K562 (cell line): ENCODE measurements at regions not wholly inside any gene's neighbourhood (a gene's known extent, or its start where the extent isn't known, plus 50 kb on each side); places are given as distances from the start of the nearest gene placed in this dataset.

Experiments
- ATAC-seq: fragments of 200-7000 bp; cut with Tn5 transposase; 3 replicates; pipeline ENCODE4 v1.9.1; 2020; ENCODE audit warnings: moderate library complexity
- BruUV-seq: library from RNA; stranded (reverse); fragments of 400-500 nt; replicated peaks from 2 replicates; lab custom pipeline; 2021; lab: Mats Ljungman, UMichigan
- CTCF ChIA-PET: fragments of 300-600 bp; formaldehyde crosslinking; extraction: SDS; loops from one replicate; lab custom pipeline; 2021; ENCODE audit warnings: low intra/inter-chr PET ratio; lab: Yijun Ruan, JAX
- POLR2A ChIA-PET: fragments of 300-600, 350-650 bp; sonication (Branson Sonifier 250); formaldehyde crosslinking; extraction: SDS; loops from one replicate; lab custom pipeline; 2021; ENCODE audit warnings: antibody characterized with exemption, inconsistent platforms; lab: Yijun Ruan, JAX
- DNase-seq, 4 experiments: peaks; one replicate each; pipeline versions ENCODE4 v3.0.0 to v3.0.0-alpha.2; 2011 to 2018; ENCODE audit warnings: low spot score in 3 of 4, mixed read lengths in 3 of 4; ENCODE audit errors: extremely low read depth in 1 of 4
- FAIRE-seq: peaks from 2 replicates; lab custom pipeline; 2011; peaks lifted over from hg19 to GRCh38; lab: Jason Lieb, UNC
- H2AFZ ChIP-seq: 2 replicates; pipeline ENCODE4 v1.6.0; 2011; ENCODE audit warnings: low read depth, low read length, control low read depth, inconsistent platforms
- H3K27ac ChIP-seq: fragments of 200-600 bp; 3 replicates; pipeline ENCODE4 v1.8.0; 2011; ENCODE audit warnings: low read depth, mild to moderate bottlenecking, control low read depth, inconsistent platforms, low read length, moderate library complexity, mixed read lengths; ENCODE audit errors: extremely low read depth
- H3K27me3 ChIP-seq, 2 experiments: fragments of 300-600 bp in 1 of 2; 2 replicates in 1 of 2; 3 replicates in 1 of 2; pipeline versions ENCODE4 v1.6.0 to v1.8.0; 2011; ENCODE audit warnings: inconsistent platforms in 2 of 2, low read length in 2 of 2, mild to moderate bottlenecking in 1 of 2, mixed read lengths in 1 of 2, moderate library complexity in 1 of 2; ENCODE audit not compliant: control insufficient read depth in 2 of 2, insufficient read depth in 2 of 2
- H3K36me3 ChIP-seq: fragments of 300-600 bp; 3 replicates; pipeline ENCODE4 v1.8.0; 2011; ENCODE audit warnings: mild to moderate bottlenecking, low read length, inconsistent platforms; ENCODE audit not compliant: control insufficient read depth, insufficient read depth
- H3K4me1 ChIP-seq, 2 experiments: fragments of 200-600 bp in 1 of 2; replicated peaks in 1 of 2; 2 replicates in 1 of 2; 3 replicates in 1 of 2; pipeline versions ENCODE4 v1.5.1 to v1.8.0; 2011; ENCODE audit warnings: inconsistent platforms in 2 of 2, low read length in 2 of 2, mild to moderate bottlenecking in 1 of 2, mixed read lengths in 1 of 2, moderate library complexity in 1 of 2; ENCODE audit not compliant: control insufficient read depth in 2 of 2, insufficient read depth in 2 of 2
- H3K4me2 ChIP-seq: 2 replicates; pipeline ENCODE4 v1.6.1; 2011; ENCODE audit warnings: low read length, control low read depth, inconsistent platforms, mixed read lengths; ENCODE audit not compliant: insufficient read depth
- H3K4me3 ChIP-seq: fragments of 200-600 bp; sonication (generic), shearing (Covaris generic); 2 replicates; pipeline ENCODE4 v1.5.1; 2016; ENCODE audit warnings: control low read depth, inconsistent platforms
- H3K79me2 ChIP-seq: fragments of 200-600 bp; 3 replicates; pipeline ENCODE4 v1.8.0; 2011; ENCODE audit warnings: low read length, inconsistent platforms; ENCODE audit not compliant: control insufficient read depth, insufficient read depth
- H3K9ac ChIP-seq, 2 experiments: 2 replicates each; pipeline versions ENCODE4 v1.6.0 to v1.6.1; 2011; ENCODE audit warnings: low read depth in 2 of 2, low read length in 2 of 2, control low read depth in 1 of 2, inconsistent platforms in 1 of 2, mild to moderate bottlenecking in 1 of 2, mixed read lengths in 1 of 2; ENCODE audit not compliant: insufficient read depth in 1 of 2
- H3K9me1 ChIP-seq: one replicate; pipeline ENCODE4 v1.6.0; 2011; ENCODE audit warnings: inconsistent platforms, mild to moderate bottlenecking, low read length, moderate library complexity; ENCODE audit not compliant: control insufficient read depth, insufficient read depth
- H3K9me3 ChIP-seq: replicated peaks from 2 replicates; pipeline ENCODE4 v1.5.1; 2011; ENCODE audit warnings: low read depth, low read length, inconsistent platforms; ENCODE audit not compliant: control insufficient read depth, insufficient read depth
- H4K20me1 ChIP-seq: replicated peaks from 2 replicates; pipeline ENCODE4 v1.6.1; 2011; ENCODE audit warnings: low read length, inconsistent platforms, mixed read lengths; ENCODE audit not compliant: control insufficient read depth, insufficient read depth
- CC2D1A ChIP-seq: fragments of 450-650 bp; IDR thresholded peaks from 2 replicates; pipeline ENCODE4 v1.6.1; 2017; ENCODE audit warnings: mild to moderate bottlenecking
- MAX ChIP-seq: sonication (generic); formaldehyde crosslinking; IDR thresholded peaks from 2 replicates; pipeline ENCODE4 v1.9.0; 2022; ENCODE audit warnings: mild to moderate bottlenecking, missing genetic modification reagents
- RCOR1 ChIP-seq, 2 experiments: IDR thresholded peaks; 2 replicates each; pipeline ENCODE4 v1.6.1; 2012; ENCODE audit warnings: low read depth in 2 of 2, low read length in 2 of 2, borderline replicate concordance in 1 of 2, improper control_type of control experiment in 1 of 2
- ZBTB12 ChIP-seq: fragments of 250-450 bp; sonication (Bioruptor Pico); IDR thresholded peaks from 2 replicates; pipeline ENCODE4 v1.4.0; 2020
- WGBS: fragments of 100-300 bp; shearing (Covaris generic); methylation state at CpG from one replicate; pipeline ENCODE4 v1.1.6; 2016; ENCODE audit warnings: low coverage, mixed read lengths; ENCODE audit not compliant: insufficient coverage; ENCODE audit errors: missing lambda C conversion rate; 5-methylcytosine and 5-hydroxymethylcytosine counted together
- in situ Hi-C: fragments of 300-500 bp; cut with MboI; formaldehyde crosslinking; loops from 4 replicates; pipeline ENCODE4 v1.15.0; 2018; ENCODE audit warnings: inconsistent platforms, mixed read lengths
- intact Hi-C: fragments of 100-400 bp; cut with micrococcal nuclease; formaldehyde crosslinking; loops from 2 replicates; pipeline ENCODE4 v1.14.2; 2022
- TF ChIP-seq, protein P1 (sequence below), 2 experiments: fragments of 450-650 bp; IDR thresholded peaks; 2 replicates each; pipeline ENCODE4 v1.6.1; 2016; ENCODE audit warnings: mild to moderate bottlenecking in 2 of 2, borderline replicate concordance in 1 of 2, low read depth in 1 of 2, moderate library complexity in 1 of 2

DNA sequence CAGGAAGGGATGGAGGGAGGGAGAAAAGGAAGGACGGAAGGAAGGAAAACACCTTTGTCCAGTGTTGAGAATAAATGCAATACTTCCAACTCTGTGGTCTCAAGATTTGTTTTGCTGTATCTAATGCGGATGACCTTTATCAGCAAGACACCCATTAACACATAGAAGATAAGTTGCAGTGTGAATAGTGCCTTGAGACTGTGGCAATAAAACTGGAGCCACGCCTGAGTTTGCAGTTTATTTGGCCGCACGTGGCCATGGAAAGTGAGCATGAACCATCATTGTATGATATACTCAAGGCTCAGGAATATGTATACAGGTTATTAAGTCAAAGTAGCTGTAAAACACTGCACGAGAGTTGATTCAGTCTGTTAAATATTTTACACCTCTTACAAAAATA is 113.6 kb upstream of the EEA1 start:
- no peak for FAIRE-seq
- CTCF ChIA-PET, result no interaction called here
- H3K9ac ChIP-seq, result no peak overlapping the region

More for the DNA sequence above, 113.6 kb upstream of the EEA1 start:
- POLR2A ChIA-PET, result interaction anchor here (1.5 kb wide), 1 partner anchor 10 kb away, joined by 5 read pairs; no protein-coding TSS in a partner anchor
- H4K20me1 ChIP-seq, result no peaks in the 10 kb centered on the region
- 34% methylated on average over 5 of the region's 6 CpGs for WGBS
- TF ChIP-seq RCOR1 (IDR thresholded peaks at IDR 0.05; ENCODE audit: borderline replicate concordance in 1 of 2, low read depth in 2 of 2, low read length in 2 of 2), result peak in 1 of 2 experiments; percentile 41; a peak in 1 of 4 replicates
- TF ChIP-seq, protein P1, sequence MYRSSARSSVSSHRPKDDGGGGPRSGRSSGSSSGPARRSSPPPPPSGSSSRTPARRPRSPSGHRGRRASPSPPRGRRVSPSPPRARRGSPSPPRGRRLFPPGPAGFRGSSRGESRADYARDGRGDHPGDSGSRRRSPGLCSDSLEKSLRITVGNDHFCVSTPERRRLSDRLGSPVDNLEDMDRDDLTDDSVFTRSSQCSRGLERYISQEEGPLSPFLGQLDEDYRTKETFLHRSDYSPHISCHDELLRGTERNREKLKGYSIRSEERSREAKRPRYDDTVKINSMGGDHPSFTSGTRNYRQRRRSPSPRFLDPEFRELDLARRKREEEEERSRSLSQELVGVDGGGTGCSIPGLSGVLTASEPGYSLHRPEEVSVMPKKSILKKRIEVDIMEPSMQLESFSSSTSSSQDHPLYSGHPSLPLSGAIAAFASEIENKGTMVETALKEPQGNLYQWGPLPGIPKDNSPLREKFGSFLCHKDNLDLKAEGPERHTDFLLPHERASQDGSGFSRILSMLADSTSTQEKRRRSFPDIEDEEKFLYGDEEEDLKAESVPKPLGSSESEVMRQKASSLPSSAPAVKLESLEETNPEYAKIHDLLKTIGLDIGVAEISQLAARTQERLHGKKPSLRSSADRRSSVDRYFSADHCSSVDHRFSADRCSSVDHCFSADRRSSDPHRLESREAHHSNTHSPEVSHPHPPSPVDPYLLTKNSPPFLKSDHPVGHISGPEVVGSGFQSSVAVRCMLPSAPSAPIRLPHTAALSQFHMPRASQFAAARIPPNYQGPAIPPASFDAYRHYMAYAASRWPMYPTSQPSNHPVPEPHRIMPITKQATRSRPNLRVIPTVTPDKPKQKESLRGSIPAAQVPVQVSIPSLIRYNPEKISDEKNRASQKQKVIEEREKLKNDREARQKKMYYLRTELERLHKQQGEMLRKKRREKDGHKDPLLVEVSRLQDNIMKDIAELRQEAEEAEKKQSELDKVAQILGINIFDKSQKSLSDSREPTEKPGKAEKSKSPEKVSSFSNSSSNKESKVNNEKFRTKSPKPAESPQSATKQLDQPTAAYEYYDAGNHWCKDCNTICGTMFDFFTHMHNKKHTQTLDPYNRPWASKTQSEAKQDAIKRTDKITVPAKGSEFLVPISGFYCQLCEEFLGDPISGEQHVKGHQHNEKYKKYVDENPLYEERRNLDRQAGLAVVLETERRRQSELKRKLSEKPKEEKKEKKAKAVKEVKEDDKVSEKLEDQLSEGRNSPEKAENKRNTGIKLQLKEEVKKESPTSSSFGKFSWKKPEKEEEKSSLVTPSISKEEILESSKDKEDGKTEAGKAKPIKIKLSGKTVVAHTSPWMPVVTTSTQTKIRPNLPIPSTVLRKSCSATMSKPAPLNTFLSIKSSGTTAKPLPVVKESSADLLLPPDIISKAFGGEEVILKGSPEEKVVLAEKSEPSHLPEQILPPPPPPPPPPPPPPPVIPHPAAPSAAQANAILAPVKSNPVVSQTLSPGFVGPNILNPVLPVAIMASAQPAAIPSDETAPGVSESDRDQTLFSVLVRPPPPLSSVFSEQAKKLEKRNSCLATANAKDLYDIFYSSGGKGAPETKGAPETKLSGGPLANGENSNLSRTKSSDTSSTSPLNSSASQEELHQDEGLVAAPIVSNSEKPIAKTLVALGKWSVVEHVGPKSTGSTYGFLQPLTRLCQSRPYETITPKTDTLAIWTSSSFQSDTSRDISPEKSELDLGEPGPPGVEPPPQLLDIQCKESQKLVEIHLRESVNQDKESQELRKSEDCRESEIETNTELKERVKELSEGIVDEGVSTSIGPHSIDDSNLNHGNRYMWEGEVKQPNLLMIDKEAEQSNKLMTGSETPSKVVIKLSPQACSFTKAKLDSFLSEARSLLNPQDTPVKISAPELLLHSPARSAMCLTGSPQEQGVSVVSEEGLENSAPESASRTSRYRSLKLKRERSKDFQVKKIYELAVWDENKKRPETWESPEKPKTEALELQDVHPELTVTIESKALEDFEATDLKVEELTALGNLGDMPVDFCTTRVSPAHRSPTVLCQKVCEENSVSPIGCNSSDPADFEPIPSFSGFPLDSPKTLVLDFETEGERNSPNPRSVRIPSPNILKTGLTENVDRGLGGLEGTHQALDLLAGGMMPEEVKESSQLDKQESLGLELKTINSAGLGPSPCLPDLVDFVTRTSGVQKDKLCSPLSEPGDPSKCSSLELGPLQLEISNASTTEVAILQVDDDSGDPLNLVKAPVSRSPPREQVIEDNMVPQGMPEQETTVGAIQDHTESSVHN (IDR thresholded peaks at IDR 0.05; ENCODE audit: borderline replicate concordance in 1 of 2, low read depth in 1 of 2), result no peak
- TF ChIP-seq MAX (CRISPR knock-in tag), result peak; percentile 28; the same call in 1 of the 2 replicates
- TF ChIP-seq CC2D1A, result no peak
- TF ChIP-seq ZBTB12, result no peak
- H2AFZ ChIP-seq, result peak overlapping the region; percentile 61
- no peaks in the 10 kb centered on the region for H3K36me3 ChIP-seq
- intact Hi-C loops, result no loop called here
- H3K4me1 ChIP-seq, result peaks cover 0 to 19% of the 10 kb centered on the region in 2 experiments; a peak in 4 of 5 replicates
- H3K27me3 ChIP-seq, result no peaks in the 10 kb centered on the region
- H3K27ac ChIP-seq, result no peak overlapping the region
- no peaks in the 10 kb centered on the region for H3K79me2 ChIP-seq
- DNase-seq, result no peak
- H3K9me3 ChIP-seq, result no peaks in the 10 kb centered on the region
- no TSS peak for BruUV-seq
- H3K9me1 ChIP-seq, result no peaks in the 10 kb centered on the region
- H3K4me2 ChIP-seq, result no peak overlapping the region
- peak; percentile 17; the same call in 1 of the 3 replicates for ATAC-seq
- H3K4me3 ChIP-seq, result no peak overlapping the region
- in situ Hi-C loops, result no loop called here
